ENCODE measurements at regions not wholly inside any gene's neighbourhood (a gene's known extent, or its start where the extent isn't known, plus 50 kb on each side); places are given as distances from the start of the nearest gene placed in this dataset.

DNA sequence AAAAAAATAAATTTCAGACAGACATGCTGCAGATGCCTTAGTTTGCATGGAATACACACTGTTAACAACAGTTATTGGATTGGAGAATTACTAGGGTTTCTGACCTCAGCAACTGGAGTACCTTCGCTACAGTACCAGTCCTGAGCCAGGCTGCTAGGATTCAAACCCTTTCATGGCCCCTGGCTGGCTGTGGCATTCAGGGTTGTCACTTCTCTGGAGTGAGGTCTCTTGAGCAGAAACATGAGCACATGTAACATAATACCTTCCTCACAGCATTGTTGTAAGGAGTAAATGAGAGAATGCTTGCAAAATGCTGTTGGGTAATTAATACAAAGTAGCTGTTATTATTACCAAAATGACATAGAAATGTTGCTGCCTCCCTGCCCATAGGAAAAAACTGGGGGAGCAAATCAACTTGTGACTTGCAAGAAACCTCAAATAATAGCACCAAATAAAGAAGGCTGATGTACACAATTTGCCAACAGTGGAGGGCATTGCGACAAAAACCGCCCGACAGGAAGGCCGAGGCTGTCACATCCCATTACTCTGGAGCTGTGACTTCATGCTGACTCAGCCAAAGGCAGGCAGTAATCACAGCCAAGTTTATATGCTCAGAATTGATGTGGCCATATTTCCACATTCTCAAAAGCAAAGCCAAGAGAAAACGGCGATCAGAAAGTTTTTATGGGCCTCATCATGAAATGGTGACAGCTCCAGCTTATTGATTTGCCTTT, 100.4 kb downstream of the RFC3 start:
- TF ChIP-seq HOXD13 (CRISPR knock-in tag; IDR thresholded peaks at IDR 0.05; ENCODE audit: borderline replicate concordance) (no peak), MEIS1 (CRISPR knock-in tag; IDR thresholded peaks at IDR 0.05; ENCODE audit: borderline replicate concordance) (no peak)
- TF ChIP-seq, protein P1, sequence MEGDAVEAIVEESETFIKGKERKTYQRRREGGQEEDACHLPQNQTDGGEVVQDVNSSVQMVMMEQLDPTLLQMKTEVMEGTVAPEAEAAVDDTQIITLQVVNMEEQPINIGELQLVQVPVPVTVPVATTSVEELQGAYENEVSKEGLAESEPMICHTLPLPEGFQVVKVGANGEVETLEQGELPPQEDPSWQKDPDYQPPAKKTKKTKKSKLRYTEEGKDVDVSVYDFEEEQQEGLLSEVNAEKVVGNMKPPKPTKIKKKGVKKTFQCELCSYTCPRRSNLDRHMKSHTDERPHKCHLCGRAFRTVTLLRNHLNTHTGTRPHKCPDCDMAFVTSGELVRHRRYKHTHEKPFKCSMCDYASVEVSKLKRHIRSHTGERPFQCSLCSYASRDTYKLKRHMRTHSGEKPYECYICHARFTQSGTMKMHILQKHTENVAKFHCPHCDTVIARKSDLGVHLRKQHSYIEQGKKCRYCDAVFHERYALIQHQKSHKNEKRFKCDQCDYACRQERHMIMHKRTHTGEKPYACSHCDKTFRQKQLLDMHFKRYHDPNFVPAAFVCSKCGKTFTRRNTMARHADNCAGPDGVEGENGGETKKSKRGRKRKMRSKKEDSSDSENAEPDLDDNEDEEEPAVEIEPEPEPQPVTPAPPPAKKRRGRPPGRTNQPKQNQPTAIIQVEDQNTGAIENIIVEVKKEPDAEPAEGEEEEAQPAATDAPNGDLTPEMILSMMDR (tag by site-specific recombination; IDR thresholded peaks at IDR 0.05): no peak
- TF ChIP-seq, protein P2, sequence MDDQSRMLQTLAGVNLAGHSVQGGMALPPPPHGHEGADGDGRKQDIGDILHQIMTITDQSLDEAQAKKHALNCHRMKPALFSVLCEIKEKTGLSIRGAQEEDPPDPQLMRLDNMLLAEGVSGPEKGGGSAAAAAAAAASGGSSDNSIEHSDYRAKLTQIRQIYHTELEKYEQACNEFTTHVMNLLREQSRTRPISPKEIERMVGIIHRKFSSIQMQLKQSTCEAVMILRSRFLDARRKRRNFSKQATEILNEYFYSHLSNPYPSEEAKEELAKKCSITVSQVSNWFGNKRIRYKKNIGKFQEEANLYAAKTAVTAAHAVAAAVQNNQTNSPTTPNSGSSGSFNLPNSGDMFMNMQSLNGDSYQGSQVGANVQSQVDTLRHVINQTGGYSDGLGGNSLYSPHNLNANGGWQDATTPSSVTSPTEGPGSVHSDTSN (CRISPR knock-in tag; IDR thresholded peaks at IDR 0.05): no peak
